ENCODE measurements at regions not wholly inside any gene's neighbourhood (a gene's known extent, or its start where the extent isn't known, plus 50 kb on each side); places are given as distances from the start of the nearest gene placed in this dataset.

DNA sequence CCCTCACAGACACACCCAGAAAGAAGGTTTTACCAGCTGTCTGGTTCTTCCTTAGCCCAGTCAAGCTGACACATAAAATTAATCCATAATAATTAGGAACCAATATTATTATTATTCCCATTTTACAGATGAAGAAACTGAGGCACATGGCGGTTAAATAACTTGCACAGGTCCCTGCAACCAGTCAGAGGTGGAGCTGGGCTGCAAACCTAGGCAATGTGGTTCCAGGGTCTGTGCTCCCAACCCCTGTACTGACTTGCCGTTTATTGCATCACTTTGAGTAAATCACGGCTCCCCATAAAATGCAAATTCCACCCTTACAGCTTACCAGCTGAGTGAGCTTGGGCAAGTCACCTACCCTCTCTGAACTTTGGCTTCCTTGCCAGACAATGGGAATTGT, 179.2 kb upstream of the POU3F1 start:
- DNase-seq, result no peak
- intact Hi-C loops (cut with micrococcal nuclease), result no loop called here
- no peaks in the 10 kb centered on the region for H3K9me3 Mint-ChIP-seq
- ChIA-PET POLR2A (interaction anchor here (0.5 kb wide), 1 partner anchor 914 kb away, joined by 3 read pairs; no protein-coding TSS in a partner anchor), CTCF (no interaction called here)
- no peak for ATAC-seq
- H3K27ac Mint-ChIP-seq, result no peak overlapping the region
- TF ChIP-seq, protein P1, sequence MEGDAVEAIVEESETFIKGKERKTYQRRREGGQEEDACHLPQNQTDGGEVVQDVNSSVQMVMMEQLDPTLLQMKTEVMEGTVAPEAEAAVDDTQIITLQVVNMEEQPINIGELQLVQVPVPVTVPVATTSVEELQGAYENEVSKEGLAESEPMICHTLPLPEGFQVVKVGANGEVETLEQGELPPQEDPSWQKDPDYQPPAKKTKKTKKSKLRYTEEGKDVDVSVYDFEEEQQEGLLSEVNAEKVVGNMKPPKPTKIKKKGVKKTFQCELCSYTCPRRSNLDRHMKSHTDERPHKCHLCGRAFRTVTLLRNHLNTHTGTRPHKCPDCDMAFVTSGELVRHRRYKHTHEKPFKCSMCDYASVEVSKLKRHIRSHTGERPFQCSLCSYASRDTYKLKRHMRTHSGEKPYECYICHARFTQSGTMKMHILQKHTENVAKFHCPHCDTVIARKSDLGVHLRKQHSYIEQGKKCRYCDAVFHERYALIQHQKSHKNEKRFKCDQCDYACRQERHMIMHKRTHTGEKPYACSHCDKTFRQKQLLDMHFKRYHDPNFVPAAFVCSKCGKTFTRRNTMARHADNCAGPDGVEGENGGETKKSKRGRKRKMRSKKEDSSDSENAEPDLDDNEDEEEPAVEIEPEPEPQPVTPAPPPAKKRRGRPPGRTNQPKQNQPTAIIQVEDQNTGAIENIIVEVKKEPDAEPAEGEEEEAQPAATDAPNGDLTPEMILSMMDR (IDR thresholded peaks at IDR 0.05), result no peak
- no peak overlapping the region for H3K4me3 Mint-ChIP-seq
- no peaks in the 10 kb centered on the region for H3K4me1 Mint-ChIP-seq (ENCODE audit: low read depth)
- no peaks in the 10 kb centered on the region for H3K36me3 Mint-ChIP-seq (ENCODE audit: low read depth)
- peaks cover 6% of the 10 kb centered on the region for H3K27me3 Mint-ChIP-seq

DNA sequence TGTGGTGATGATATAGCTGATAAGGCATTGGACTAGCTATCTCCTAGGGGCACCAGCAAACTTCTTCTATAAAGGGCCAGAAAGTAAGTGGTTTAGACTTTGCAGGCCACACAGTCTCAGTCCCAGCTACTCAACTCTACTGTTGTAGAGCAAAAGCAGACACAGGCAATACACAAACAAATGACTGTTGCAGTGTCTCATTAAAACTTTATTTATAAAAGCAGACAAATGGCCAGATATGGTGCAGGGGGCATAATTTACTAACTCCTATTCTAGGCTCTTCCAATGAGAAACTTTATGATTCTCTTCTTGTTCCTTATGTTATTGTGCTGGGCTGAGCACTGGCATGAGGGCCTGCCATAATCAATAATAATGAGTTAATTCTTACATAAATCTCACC, 176.8 kb upstream of the POU3F1 start:
- DNase-seq (no peak), ATAC-seq (no peak)
- Mint-ChIP-seq H3K36me3 (ENCODE audit: low read depth) (no peaks in the 10 kb centered on the region), H3K27me3 (peaks cover 9% of the 10 kb centered on the region), H3K9me3 (no peaks in the 10 kb centered on the region), H3K27ac (no peak overlapping the region), H3K4me3 (no peak overlapping the region), H3K4me1 (ENCODE audit: low read depth) (no peaks in the 10 kb centered on the region)
- TF ChIP-seq, protein P1 (IDR thresholded peaks at IDR 0.05), result no peak
- ChIA-PET POLR2A (interaction anchor here (0.8 kb wide), 1 partner anchor 17 kb away, joined by 3 read pairs; no protein-coding TSS in a partner anchor), CTCF (interaction anchor here (0.6 kb wide), 1 partner anchor 97 kb away, joined by 3 read pairs; no protein-coding TSS in a partner anchor)
- intact Hi-C loops (cut with micrococcal nuclease), result no loop called here

DNA sequence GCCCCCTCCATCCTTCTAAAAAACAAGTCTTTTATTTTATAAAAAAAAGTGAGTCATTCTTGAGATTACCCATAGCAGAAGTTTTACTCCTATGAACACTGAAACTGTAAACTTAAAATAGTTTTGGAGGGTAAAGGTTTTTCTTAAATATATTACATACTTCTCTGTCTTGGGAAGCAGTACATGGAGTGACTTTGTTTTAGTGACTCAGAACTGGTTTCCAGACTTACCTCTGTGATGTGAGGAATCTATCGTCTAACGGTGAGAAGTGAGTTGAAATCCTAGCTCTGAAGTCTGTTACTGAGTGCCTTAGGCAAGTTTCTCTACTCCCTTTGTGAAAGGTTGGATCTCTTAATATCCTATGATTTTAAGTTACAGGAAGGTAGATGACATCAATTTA, 176.3 kb upstream of the POU3F1 start:
- CTCF ChIA-PET, result interaction anchor here (0.6 kb wide), 1 partner anchor 98 kb away, joined by 3 read pairs; no protein-coding TSS in a partner anchor
- DNase-seq (no peak), ATAC-seq (no peak)
- peaks cover 11% of the 10 kb centered on the region for H3K27me3 Mint-ChIP-seq
- intact Hi-C loops (cut with micrococcal nuclease), result no loop called here
- no peak overlapping the region for H3K4me3 Mint-ChIP-seq
- H3K9me3 Mint-ChIP-seq, result no peaks in the 10 kb centered on the region
- TF ChIP-seq, protein P1 (IDR thresholded peaks at IDR 0.05), result no peak
- no peaks in the 10 kb centered on the region for H3K4me1 Mint-ChIP-seq (ENCODE audit: low read depth)
- no peak overlapping the region for H3K27ac Mint-ChIP-seq
- POLR2A ChIA-PET, result interaction anchor here (0.8 kb wide), 1 partner anchor 16 kb away, joined by 3 read pairs; no protein-coding TSS in a partner anchor
- H3K36me3 Mint-ChIP-seq (ENCODE audit: low read depth), result no peaks in the 10 kb centered on the region

DNA sequence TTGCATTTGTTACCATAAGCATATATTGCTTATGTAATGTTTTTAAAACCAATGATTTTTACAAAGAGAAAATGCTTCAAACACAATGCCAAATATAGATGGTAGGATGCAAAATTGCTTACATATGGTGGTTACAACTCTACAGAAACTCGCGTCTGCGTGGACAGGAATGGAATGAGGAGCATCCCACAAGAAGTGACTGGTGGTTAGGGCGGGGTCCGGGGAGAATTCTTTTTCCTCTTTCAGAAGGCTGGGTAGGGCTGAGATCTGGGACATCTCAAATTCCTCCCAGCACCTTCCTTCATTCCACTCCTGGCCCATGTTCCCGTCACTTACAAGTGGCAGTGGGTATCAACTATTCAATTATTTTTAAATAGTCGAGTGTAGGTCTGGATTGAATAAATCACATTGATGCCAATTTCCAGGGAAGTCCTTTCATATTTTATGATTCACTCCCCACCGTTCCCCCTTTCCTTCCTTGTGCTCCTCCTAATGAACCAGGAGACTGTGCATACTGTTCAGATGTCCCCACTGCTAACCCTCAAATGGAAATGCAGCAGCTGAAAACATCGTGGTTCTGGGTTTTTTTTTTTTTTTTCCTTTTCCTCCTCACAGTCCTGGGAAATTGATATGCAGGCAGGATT, 174.5 kb upstream of the POU3F1 start:
- POLR2A ChIA-PET, result no interaction called here
- Mint-ChIP-seq H3K27me3 (peaks cover 13% of the 10 kb centered on the region), H3K4me1 (ENCODE audit: low read depth) (no peaks in the 10 kb centered on the region), H3K27ac (no peak overlapping the region), H3K4me3 (no peak overlapping the region), H3K9me3 (no peaks in the 10 kb centered on the region), H3K36me3 (ENCODE audit: low read depth) (no peaks in the 10 kb centered on the region)
- DNase-seq (no peak), ATAC-seq (no peak)
- CTCF ChIA-PET, result no interaction called here
- intact Hi-C loops (cut with micrococcal nuclease), result no loop called here
- TF ChIP-seq, protein P1 (IDR thresholded peaks at IDR 0.05), result no peak

DNA sequence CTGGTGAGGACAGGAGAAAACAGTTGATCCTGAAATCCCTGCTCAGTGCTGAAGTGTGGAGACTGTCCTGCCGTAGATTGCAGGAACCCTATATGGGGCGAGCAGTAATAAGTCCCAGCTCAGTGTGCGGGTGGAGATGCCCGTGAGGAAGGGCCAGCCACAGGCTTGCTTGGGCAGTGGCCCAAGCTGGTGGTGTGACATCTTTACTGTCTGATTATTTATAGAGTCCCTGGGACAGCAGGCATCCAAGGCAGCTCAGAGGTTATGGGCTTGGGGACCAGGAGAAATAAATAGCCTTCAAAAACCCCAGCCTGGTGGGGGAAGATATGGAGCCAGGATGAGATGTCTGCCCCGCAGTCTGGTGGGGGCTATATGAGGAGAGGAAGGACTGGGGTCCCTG, 170.7 kb upstream of the POU3F1 start:
- DNase-seq (no peak), ATAC-seq (no peak)
- Mint-ChIP-seq H3K36me3 (ENCODE audit: low read depth) (no peaks in the 10 kb centered on the region), H3K9me3 (no peaks in the 10 kb centered on the region), H3K27ac (no peak overlapping the region), H3K4me1 (ENCODE audit: low read depth) (no peaks in the 10 kb centered on the region), H3K27me3 (peaks cover 31% of the 10 kb centered on the region), H3K4me3 (no peak overlapping the region)
- POLR2A ChIA-PET, result interaction anchor here (1.0 kb wide), 1 partner anchor 14 kb away, joined by 3 read pairs; no protein-coding TSS in a partner anchor
- CTCF ChIA-PET, result no interaction called here
- intact Hi-C loops (cut with micrococcal nuclease), result no loop called here
- TF ChIP-seq, protein P1 (IDR thresholded peaks at IDR 0.05), result no peak

Measured in activated CD8-positive, alpha-beta T cell treated with anti-CD3 and anti-CD28 coated beads for 36 hours (primary cell).